Testis (tissue), 2 donors: ENCODE measurements at regions not wholly inside any gene's neighbourhood (a gene's known extent, or its start where the extent isn't known, plus 50 kb on each side); places are given as distances from the start of the nearest gene placed in this dataset.

Experiments used
- DNase-seq: peaks from one replicate; pipeline ENCODE4 v3.0.0-alpha.2; 2019
- H3K27ac ChIP-seq, 2 donors: fragments of 200-600 bp; sonication (generic); one replicate each; pipeline ENCODE4 v1.5.1; 2019
- H3K27me3 ChIP-seq: fragments of 200-600 bp; sonication (generic); one replicate; pipeline ENCODE4 v1.5.1; 2019
- H3K36me3 ChIP-seq: fragments of 200-600 bp; sonication (generic); one replicate; pipeline ENCODE4 v1.5.1; 2017; ENCODE audit warnings: low read depth; ENCODE audit errors: missing control alignments
- H3K4me1 ChIP-seq: fragments of 200-600 bp; sonication (generic); one replicate; pipeline ENCODE4 v1.5.1; 2019
- H3K4me3 ChIP-seq, 2 donors: fragments of 200-600 bp; sonication (generic); one replicate each; pipeline ENCODE4 v1.5.1; 2017 to 2019
- H3K9me3 ChIP-seq: fragments of 200-600 bp; sonication (generic); one replicate; pipeline ENCODE4 v1.5.1; 2017
- CTCF ChIP-seq, 3 experiments: fragments of 450-650 bp in 2 of 3; fragments of 200-600 bp in 1 of 3; sonication (generic) in 1 of 3; IDR thresholded peaks; one replicate each; pipeline ENCODE4 v1.5.1; 2016 to 2019; ENCODE audit warnings: antibody characterized with exemption in 3 of 3, mild to moderate bottlenecking in 2 of 3, moderate library complexity in 1 of 3
- POLR2A ChIP-seq: fragments of 450-650 bp; IDR thresholded peaks from one replicate; pipeline ENCODE4 v1.6.1; 2017; ENCODE audit warnings: antibody characterized with exemption, mild to moderate bottlenecking, moderate library complexity
- WGBS, 2 donors: methylation state at CpG; one replicate each; pipeline ENCODE4 v1.1.5; 2018; 5-methylcytosine and 5-hydroxymethylcytosine counted together
- intact Hi-C: fragments of 100-400 bp; cut with DNase I; formaldehyde crosslinking; loops from one replicate; pipeline ENCODE4 v1.15.1; 2023; ENCODE audit warnings: low total_unique reads

GRCh38 chr10:121101561-121101960, 250.4 kb downstream of the WDR11 start:
- Histone ChIP-seq H3K27me3 (no peaks in the 10 kb centered on the region), H3K4me1 (no peaks in the 10 kb centered on the region), H3K27ac (no peak overlapping the region), H3K4me3 (no peak overlapping the region), H3K36me3 (no peaks in the 10 kb centered on the region), H3K9me3 (no peaks in the 10 kb centered on the region)
- DNase-seq = no peak
- intact Hi-C loops = no loop called here
- WGBS, 2 donors = 90 to 95% methylated on average over 4 of the region's 4 CpGs
- TF ChIP-seq CTCF (IDR thresholded peaks at IDR 0.05) (no peak), POLR2A (no peak)

- 83 to 91% methylated on average over 4 of the region's 4 CpGs for WGBS, 2 donors
- TF ChIP-seq CTCF (IDR thresholded peaks at IDR 0.05) = no peak
- TF ChIP-seq POLR2A = no peak
These were observed 251.5 kb downstream of the WDR11 start for GRCh38 chr10:121102706-121103105.

GRCh38 chr10:121104476-121105111, 253.4 kb downstream of the WDR11 start:
- H3K36me3 ChIP-seq = no peaks in the 10 kb centered on the region

More at GRCh38 chr10:121102706-121103105, 251.5 kb downstream of the WDR11 start:
- Histone ChIP-seq H3K9me3 (no peaks in the 10 kb centered on the region), H3K4me1 (no peaks in the 10 kb centered on the region), H3K27ac (no peak overlapping the region), H3K27me3 (no peaks in the 10 kb centered on the region), H3K4me3 (no peak overlapping the region), H3K36me3 (no peaks in the 10 kb centered on the region)
- DNase-seq = no peak
- intact Hi-C loops = no loop called here

DNA sequence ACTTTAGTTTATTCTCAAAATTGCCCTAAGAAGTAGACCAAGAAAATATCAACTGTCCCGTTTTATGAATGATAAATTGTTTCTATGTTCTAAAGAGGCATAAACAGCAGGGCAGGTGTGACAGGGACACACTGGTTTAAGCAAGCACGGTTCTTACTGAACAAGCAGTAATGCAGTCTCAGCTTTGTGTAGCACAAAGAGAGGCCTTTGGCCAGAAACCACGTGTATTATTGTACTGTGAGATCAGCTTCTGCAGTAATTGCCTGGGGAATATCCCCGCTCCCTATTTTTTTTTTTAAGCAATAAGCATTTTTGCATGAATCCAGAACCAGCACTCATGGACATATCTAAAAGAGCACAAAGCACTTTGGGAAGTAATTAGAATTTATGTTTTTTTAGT, 255.4 kb downstream of the WDR11 start:
- no peak overlapping the region for H3K27ac ChIP-seq
- no peaks in the 10 kb centered on the region for H3K4me1 ChIP-seq
- no peaks in the 10 kb centered on the region for H3K27me3 ChIP-seq
- WGBS, 2 donors = 83% methylated on average over 4 of the region's 4 CpGs
- H3K36me3 ChIP-seq = no peaks in the 10 kb centered on the region
- intact Hi-C loops = no loop called here
- no peak for DNase-seq
- H3K4me3 ChIP-seq = no peak overlapping the region
- no peaks in the 10 kb centered on the region for H3K9me3 ChIP-seq
- no peak for TF ChIP-seq POLR2A

More at GRCh38 chr10:121104476-121105111, 253.4 kb downstream of the WDR11 start:
- no peak overlapping the region for H3K4me3 ChIP-seq
- 75 to 94% methylated on average over 1 of the region's 1 CpG for WGBS, 2 donors
- DNase-seq = no peak
- no peaks in the 10 kb centered on the region for H3K9me3 ChIP-seq
- H3K27ac ChIP-seq = no peak overlapping the region
- H3K4me1 ChIP-seq = no peaks in the 10 kb centered on the region
- H3K27me3 ChIP-seq = no peaks in the 10 kb centered on the region
- no peak for TF ChIP-seq POLR2A
- intact Hi-C loops = no loop called here

DNA sequence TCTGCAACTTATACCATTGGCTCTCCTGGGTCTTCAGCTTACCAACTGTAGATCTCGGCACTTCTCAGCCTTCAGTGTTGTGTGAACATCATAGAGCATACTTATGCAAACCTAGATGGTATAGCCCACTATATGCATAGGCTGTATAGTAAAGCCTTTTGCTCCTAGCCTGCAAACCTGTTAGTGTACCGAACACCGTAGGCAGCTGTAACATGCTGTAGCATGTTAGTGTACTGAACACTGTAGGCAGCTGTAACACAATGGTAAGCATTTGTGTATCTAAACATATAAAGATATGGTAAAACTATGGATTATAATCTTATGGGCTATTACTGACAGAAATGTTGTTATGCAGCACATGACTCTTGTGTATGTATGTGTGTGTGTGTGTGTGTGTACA, 256.9 kb downstream of the WDR11 start:
- no peak overlapping the region for H3K4me3 ChIP-seq
- H3K27me3 ChIP-seq = no peaks in the 10 kb centered on the region
- no peak for TF ChIP-seq POLR2A
- TF ChIP-seq CTCF (IDR thresholded peaks at IDR 0.05) = no peak
- intact Hi-C loops = no loop called here
- H3K27ac ChIP-seq = no peak overlapping the region
- no peak for DNase-seq
- no peaks in the 10 kb centered on the region for H3K4me1 ChIP-seq
- 93 to 97% methylated on average over 3 of the region's 3 CpGs for WGBS, 2 donors
- no peaks in the 10 kb centered on the region for H3K9me3 ChIP-seq
- no peaks in the 10 kb centered on the region for H3K36me3 ChIP-seq

DNA sequence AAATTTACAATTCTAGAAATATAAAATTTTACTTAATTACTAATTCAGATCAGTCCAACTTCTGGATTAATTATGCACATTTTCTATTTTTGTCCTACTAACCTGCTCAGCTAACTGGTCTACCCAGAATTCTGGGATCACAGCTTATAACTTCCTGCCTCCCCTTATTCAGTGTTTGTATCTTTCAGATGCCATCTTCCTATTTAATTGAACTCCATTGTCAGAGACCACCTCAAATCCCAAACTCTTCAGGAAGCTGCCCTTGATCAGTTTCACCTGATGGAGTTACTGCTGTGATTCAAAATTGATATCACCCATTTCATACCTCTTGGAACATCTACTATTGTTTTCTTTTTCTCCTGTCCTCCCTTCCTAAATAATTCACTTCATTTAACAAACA, 259.2 kb downstream of the WDR11 start:
- Histone ChIP-seq H3K36me3 (no peaks in the 10 kb centered on the region), H3K27ac (no peak overlapping the region), H3K9me3 (no peaks in the 10 kb centered on the region), H3K27me3 (no peaks in the 10 kb centered on the region), H3K4me1 (no peaks in the 10 kb centered on the region), H3K4me3 (no peak overlapping the region)
- no peak for TF ChIP-seq POLR2A
- TF ChIP-seq CTCF (IDR thresholded peaks at IDR 0.05) = no peak
- intact Hi-C loops = no loop called here
- no peak for DNase-seq
